NCI-H446 treated with DMSO at 0.1 percent for 48 hours (cell line): ENCODE measurements at regions not wholly inside any gene's neighbourhood (a gene's known extent, or its start where the extent isn't known, plus 50 kb on each side); places are given as distances from the start of the nearest gene placed in this dataset.
"Not testable (repeated sequence)": the region's sequence is repeated elsewhere in the genome, so short reads cannot be mapped to it uniquely, and the experiment has no call there.

Experiments
- DNase-seq: peaks from one replicate; lab custom pipeline; 2025; lab: John Stamatoyannopoulos, UW

DNA sequence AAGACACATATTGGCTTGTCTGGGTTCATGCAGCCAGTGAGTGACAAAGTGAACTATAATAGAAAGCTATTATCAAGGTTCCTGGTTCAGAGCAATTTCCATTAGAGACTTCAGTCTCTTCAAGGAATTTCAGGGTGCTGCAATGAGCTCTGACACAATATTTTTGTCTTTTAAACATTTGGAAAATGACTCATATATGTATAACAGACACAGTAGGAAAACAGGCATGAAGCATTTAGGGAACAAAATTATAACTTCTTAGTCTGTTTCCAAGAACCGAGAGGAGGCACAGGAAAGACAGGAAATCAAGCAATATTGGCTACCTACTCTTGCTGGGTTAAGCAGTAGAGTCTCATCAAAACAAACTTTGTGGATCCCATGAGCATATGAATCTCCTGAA is 170.4 kb downstream of the PTPRC start:
- no peak for DNase-seq

DNA sequence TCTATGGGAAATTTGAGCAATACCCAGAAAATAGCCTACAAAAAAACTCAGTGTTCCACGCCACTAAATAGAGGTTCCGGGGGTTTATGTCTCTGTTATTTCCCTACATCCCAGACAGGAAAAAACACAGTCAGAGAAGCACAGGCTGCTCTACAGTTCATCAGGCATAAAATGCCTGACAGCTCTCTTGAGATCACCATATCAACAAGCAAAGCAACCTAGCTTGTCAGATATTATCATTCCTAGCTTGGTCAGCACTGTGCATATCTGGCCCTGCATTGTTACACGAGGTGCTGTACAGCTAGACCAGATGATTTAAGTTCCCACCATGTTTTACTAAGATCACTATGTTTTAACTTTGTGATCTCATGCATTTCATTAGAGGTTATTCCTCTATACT is 172.6 kb downstream of the PTPRC start:
- DNase-seq: no peak

DNA sequence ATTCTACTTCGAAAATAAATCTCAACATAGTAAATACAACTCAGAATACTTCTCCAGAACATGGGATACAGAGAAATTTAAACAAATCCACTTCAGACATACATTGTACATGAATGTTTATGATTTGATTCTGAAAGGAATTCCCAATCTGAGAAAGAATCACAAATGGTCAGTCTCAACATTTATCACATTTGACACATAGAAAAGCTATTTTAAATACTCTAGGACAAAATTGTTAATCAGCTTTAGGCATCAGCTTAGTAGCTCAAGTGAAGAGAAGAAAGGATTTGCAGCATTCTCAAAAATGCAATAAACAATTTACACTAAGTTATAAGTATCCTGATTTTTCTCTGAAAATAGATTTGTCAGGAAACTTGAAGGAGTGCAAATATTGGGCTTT is 184.8 kb downstream of the PTPRC start:
- DNase-seq: no peak

- no peak for DNase-seq
Observed at GRCh38 chr1:198825254-198825653, 186.4 kb downstream of the PTPRC start.

- no peak for DNase-seq
Observed at GRCh38 chr1:198829356-198829755, 190.5 kb downstream of the PTPRC start.

DNA sequence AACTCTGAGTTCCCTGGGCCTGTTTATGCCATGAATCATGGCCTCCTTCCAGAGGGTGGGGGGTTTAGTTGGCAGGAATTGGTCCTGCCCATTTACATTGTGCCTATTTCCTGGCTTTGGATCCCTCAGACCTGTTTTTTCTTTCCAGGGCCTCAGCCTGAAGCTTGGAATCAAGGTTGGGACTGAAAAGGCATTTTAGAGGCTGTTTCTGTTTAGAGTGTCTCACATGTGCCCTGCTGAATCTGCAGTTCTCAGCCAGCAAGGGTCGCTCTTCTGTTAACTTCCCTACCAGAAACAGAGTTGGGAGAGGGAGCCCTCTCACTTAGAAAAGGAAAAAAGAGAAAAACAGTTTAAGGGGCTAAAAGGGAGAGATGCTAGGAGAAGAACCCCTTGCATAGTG is 191.1 kb downstream of the PTPRC start:
- DNase-seq: peak; percentile 99

DNA sequence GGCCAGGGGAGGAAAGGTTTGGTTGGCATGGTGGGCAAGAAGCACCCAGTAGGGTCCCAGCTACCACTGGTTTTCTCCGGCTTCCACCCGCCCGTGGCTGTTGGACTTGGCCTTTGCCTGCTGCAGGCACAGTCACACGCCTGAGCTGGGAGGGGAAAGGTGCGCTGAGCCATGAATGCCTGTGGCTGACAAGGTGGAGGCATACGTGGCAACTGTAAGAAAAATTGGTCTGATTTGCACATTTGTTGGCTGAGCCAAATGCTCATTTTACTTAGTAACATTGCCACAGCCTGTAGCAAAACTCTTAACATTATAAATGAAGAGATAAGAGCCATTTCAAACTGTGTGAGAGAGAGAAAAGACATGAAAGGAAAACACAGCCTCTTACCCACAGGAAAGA is 191.6 kb downstream of the PTPRC start:
- peak; percentile 54 for DNase-seq

GRCh38 chr1:198833706-198834503 is 195.1 kb downstream of the PTPRC start:
- DNase-seq: peak; percentile 54

- no peak for DNase-seq
Observed at GRCh38 chr1:198837278-198838021, 198.6 kb downstream of the PTPRC start.

- no peak for DNase-seq
Observed at GRCh38 chr1:198838022-198838342, 199.1 kb downstream of the PTPRC start.

- DNase-seq: no peak
Observed at GRCh38 chr1:198841477-198841876, 202.6 kb downstream of the PTPRC start.

DNA sequence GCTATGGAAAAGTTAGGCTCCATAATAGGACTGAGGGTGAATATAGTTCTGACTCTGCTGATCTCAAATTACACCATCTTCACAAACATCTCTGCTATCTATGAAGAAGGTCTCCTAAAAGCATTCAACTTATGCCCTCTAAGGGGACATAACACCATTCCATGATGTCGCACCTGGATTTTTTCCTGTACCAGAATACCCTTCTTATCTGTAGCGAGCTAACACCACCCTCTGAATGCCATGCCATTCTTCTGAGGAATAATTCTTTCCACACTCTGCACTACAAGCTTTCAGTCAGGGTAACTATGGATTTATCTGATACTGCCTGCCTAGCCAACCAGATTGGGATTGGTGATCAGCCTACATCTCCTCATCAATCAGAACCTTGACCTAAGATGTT is 203.8 kb downstream of the PTPRC start:
- no peak for DNase-seq

DNA sequence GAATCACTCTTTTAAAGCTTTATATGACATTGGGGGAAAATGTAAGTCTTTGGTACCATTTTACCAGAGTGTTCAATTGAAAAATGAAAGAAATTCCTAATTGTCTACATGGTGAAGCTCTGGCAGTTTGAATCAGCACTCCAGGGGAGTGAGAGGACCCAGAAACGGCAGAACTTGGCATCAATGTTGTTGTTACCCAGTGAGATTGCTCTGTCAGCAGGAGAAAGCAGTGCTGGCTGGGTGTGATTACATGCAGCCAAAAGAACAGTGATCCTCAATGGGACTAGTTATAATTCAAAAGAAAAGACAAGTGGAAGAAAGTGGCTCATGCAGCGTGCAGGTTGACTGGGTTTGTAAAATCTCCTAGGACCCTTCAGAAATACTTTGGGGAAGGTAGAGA is 206.4 kb downstream of the PTPRC start:
- peak; percentile 76 for DNase-seq

GRCh38 chr1:198845851-198846250 is 207.0 kb downstream of the PTPRC start:
- no peak for DNase-seq

DNA sequence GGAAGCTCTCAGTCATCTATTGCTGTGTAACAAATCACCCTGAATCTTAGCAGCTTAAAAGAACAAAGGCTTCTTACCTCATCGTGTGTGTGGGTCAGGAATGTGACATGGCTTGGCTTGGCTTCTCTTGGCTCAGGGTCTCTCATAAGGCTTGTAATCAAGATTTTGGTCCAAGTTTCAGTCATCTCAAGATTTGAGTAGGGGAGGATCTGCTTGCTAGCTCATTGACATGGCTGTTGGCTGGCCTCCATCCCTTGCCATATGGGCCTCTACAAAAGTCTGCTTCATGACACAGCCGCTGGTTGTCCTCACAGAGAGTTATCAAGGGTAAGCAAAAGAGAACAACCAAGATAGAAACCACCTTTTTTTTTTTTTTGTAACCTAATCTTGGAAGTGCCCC is 207.7 kb downstream of the PTPRC start:
- peak; percentile 100 for DNase-seq

- no peak for DNase-seq
Observed at GRCh38 chr1:198848206-198848605, 209.4 kb downstream of the PTPRC start.

- no peak for DNase-seq
Observed at GRCh38 chr1:198848649-198849048, 209.8 kb downstream of the PTPRC start.

DNA sequence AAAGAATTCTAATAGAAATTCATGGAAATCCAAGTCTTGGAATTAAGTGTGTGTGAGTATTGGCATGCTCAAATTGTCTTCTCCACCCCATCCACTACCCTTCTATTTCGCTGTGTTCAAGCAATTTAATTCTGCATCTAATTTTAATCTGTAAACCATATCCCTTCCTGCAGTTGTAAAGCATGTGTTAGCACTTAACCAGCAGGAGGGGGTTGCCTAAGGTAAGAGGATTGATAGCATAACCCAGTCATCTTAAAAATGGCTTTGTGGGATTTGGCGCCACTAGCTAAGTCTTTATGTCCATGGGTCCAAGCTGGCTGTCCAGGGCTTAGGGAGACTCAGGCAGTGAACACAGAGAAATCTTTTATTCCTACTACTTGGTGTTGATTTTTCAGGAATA is 210.3 kb downstream of the PTPRC start:
- no peak for DNase-seq

- no peak for DNase-seq
Observed at GRCh38 chr1:198850196-198850595, 211.4 kb downstream of the PTPRC start.

DNA sequence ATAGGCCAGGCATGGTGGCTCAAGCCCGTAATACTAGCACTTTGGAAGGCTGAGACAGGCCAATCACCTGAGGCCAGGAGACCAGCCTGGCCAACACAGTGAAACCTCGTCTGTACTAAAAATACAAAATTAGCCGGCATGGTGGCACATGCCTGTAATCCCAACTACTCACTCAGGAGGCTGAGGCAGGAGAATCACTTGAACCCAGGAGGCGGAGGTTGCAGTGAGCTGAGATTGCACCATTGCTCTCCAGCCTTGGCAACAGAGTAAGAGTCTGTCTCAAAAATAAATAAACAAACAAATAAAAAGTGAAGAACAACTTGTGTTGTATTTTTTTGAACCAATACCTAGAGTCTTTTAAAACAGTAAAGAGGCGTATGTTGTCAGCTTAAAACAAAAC is 212.1 kb downstream of the PTPRC start:
- not testable (repeated sequence) for DNase-seq

- DNase-seq: no peak
Observed at GRCh38 chr1:198856601-198857000, 217.8 kb downstream of the PTPRC start.

GRCh38 chr1:198858033-198858432 is 219.2 kb downstream of the PTPRC start:
- DNase-seq: no peak

DNA sequence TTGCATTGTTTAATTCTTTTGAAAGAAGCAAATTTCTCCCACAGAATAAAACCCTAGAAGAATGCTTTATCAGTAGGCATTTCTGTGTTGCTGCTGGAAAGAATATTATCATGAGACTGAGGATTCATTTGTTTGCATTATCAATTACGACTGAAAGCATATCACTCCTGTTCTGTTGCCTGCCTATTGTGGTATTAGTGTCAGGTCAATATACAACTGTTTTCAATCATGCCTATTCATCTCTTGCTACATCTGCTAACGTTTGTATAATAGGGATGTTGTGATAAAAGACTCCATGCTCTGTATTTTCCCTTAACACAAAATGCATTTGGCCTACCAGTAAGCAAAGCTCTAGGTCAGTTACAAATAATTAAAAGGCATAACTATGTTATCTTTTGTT is 221.5 kb downstream of the PTPRC start:
- DNase-seq: no peak

DNA sequence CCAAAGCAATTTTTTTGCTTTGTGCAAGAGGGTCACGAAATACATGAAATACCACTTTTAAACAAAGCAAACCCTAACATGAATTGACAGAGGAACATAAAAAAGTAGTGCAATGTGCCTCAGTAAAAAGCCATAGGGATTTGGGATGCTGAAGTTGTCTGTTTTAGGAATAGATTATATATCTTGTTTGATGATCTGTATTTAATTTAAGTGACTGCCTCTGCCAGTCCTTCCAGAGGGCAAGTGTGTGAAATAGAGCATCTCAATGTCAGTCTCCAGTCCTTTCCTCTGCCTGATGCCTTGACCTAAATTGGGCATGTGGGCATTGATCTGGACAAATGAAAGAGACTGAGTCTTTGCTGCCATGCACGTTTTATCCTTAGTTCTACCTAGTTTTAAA is 222.8 kb downstream of the PTPRC start:
- no peak for DNase-seq
